HT-29 (cell line): ENCODE measurements at regions not wholly inside any gene's neighbourhood (a gene's known extent, or its start where the extent isn't known, plus 50 kb on each side); places are given as distances from the start of the nearest gene placed in this dataset.
A peak's percentile ranks its signal among the peaks of the same experiment; 100 is the strongest.
"Not testable (repeated sequence)": the region's sequence is repeated elsewhere in the genome, so short reads cannot be mapped to it uniquely, and the experiment has no call there.

ENCODE experiments used
- DNase-seq: peaks from one replicate; pipeline ENCODE4 v3.0.0-alpha.2; 2015; ENCODE audit warnings: low spot score

- DNase-seq: peak; percentile 15
Observed at GRCh38 chr1:83244832-83245231, 754.1 kb downstream of the TTLL7 start.

DNA sequence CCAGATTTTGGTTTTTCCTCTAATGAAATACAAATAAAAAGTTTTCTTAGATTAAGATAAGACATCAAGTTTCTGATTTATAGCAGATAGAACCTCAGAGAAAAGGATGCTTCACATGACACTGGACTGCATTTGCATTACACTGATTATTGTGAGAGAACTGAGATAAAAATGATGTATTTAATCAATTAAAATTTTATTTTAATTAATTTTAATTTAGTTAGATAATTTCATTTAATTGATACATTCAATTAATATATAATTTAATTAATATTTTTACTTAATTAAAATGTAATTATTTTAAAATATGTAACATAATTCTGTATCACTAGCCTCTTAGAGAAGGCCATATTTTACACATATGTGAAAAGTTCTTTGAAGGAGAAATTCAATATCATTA, 759.4 kb downstream of the TTLL7 start:
- not testable (repeated sequence) for DNase-seq

- DNase-seq: not testable (repeated sequence)
Observed at GRCh38 chr1:83238654-83239053, 760.3 kb downstream of the TTLL7 start.

- not testable (repeated sequence) for DNase-seq
Observed at GRCh38 chr1:83219788-83220187, 779.1 kb downstream of the TTLL7 start.

DNA sequence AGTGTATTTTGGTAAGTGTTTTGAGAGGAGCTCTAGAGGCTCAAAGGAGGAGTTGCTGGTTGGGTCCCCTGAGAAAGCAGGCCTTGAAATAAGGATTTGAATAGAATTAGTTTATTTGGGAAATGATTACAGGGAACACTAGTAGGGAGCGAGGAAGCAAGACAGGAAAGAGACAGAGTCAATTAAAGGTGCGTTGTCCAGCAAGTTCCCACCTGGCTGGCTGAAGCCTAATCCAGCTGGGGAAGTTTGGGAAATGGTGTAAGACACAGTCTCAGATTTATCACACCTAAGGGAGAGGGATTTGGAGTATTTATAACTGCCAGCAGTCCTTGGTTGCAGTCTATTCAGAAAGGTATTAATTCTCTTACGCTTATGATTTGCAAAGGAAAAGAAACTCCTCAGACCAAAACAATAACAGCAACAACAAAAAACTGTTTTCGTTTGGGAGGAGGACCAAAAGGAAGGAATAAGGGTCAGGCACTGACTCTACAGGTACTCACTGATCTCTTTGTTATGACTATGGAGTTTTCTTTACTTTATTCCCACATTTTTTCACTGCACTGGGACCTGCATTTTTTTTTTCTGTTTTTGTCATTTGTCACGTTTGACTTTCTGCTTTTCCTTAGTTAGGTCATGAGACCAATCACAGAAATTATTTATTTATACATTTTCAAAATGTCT, 780.8 kb downstream of the TTLL7 start:
- not testable (repeated sequence) for DNase-seq

GRCh38 chr1:83214317-83214716, 784.6 kb downstream of the TTLL7 start:
- DNase-seq: not testable (repeated sequence)

- DNase-seq: not testable (repeated sequence)
Observed at GRCh38 chr1:83213648-83214047, 785.3 kb downstream of the TTLL7 start.

DNA sequence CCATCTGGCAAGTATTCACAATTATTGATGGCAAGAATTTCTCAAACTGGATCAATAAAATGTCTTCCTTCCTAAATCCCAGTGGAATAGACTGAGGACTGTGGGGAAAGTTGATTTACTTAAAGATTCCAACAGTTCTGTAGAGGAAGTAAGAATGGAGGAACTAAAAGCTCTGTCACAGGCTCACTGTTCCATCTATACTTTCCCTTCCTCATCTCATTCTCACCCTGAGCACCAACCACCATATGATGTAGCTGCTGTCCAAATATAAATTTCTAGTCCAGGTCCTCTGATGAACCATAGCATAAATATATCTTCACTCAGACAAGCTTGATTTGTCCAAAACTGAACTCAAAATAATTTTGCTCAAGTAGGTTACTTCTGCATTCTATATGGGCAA, 786.9 kb downstream of the TTLL7 start:
- not testable (repeated sequence) for DNase-seq

DNA sequence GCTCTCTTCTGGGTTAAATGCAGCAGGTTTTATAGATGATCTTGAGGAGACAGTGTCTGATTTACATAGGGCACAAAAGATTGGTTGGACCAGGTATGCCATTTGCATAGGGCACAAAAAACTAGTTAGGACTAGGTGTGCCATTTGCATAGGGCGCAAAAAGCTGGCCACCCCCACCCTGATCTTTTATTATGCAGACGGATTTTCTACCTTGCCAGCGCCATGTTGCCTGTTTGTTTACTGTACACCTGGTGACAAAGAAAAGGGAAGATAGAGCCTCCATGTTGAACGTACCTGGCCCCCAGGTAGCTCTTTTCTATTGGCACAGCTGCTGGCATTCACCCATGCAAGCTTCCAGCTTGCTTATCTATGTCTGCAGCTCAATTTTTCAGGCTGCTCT, 790.4 kb downstream of the TTLL7 start:
- DNase-seq: not testable (repeated sequence)

DNA sequence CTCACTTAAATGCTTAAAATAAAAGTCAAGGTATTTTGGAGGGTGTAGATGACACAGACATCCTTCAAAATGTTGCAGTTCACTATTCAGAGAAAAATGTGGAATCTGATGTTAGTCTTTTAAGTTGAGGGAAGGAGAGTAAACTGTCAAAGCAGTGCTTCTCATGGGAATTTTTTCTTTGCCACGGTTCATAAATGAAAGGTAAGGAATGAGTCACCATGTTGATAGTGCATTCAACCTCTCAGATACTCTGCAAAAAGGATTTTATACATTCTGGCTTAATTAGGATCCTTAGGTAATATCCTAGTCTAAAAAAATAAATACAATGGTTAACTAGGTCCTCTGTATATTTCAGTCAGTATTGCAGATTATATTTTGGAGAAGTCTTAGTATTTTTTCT, 804.3 kb downstream of the TTLL7 start:
- not testable (repeated sequence) for DNase-seq

GRCh38 chr1:83182033-83182728, 816.8 kb downstream of the TTLL7 start:
- DNase-seq: peak; percentile 34

- DNase-seq: not testable (repeated sequence)
Observed at GRCh38 chr1:83180621-83181020, 818.3 kb downstream of the TTLL7 start.

- not testable (repeated sequence) for DNase-seq
Observed at GRCh38 chr1:83167634-83168033, 831.3 kb downstream of the TTLL7 start.

DNA sequence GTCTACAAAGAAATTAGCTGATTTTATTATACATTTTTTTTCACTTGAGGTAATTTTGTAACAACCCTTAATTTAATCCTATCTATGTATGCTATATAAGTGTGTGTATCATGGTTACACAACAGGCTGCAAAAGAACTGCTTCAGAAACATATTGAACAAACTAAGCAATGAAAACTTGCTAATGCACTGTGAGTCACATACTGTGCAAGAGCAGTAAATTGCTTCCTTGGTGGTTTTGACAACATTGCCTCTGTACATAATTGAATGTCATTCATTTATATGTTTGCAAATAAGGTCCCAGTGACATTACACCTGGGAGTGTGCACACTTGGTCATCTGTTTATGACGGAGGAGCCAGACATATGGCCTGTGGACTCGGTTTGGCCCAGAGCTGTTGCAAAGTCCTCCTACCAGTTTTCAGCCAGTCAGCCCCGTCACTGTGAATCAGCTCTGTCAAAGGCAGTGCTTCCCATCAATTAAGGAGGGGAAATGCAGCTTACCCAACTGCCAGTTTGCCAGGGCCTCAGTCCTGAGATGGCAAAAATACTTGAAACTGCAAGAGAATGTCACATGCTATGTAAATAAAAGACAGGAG, 835.0 kb downstream of the TTLL7 start:
- peak; percentile 30 for DNase-seq

DNA sequence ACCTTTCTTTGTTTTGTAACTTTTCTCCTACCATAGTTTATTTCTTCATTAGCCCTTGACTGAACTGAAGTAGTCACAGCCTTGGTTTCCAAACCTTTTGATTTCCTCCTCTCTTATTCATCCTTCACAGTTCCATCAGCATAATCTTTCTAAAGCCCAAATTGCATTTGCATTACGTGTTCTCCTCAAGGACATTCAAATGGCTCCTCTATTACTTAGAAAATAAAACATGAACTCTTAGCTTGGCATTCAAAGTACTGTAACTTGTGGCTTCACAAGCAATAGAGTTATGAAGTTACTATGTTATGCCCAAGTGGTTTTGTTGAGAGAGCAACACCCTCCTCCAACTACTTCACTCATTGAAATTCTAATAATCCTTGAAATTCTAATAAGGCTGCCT, 840.0 kb downstream of the TTLL7 start:
- DNase-seq: not testable (repeated sequence)

GRCh38 chr1:83154306-83154705, 844.6 kb downstream of the TTLL7 start:
- DNase-seq: not testable (repeated sequence)

GRCh38 chr1:83151167-83151898, 847.6 kb downstream of the TTLL7 start:
- peak; percentile 39 for DNase-seq

DNA sequence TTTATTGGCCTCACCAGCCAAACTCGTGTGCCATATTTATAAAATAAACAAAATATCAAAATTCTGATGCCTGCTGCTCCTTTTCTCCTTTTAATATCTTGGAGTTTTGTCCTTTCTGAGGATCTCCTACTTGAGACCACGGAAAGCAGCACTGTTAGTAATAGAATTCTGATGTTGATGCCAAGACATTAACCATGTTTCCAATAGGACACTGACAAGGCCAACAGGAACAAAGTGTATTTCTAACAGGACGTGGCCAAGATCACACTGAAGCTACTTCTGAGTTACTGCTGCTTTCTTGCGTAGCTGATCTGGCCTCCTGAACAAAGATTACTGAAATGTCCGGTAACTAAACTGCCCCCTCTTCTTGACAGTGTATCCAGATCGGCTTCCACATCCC, 848.5 kb downstream of the TTLL7 start:
- not testable (repeated sequence) for DNase-seq

GRCh38 chr1:83145820-83146219, 853.1 kb downstream of the TTLL7 start:
- DNase-seq: not testable (repeated sequence)

DNA sequence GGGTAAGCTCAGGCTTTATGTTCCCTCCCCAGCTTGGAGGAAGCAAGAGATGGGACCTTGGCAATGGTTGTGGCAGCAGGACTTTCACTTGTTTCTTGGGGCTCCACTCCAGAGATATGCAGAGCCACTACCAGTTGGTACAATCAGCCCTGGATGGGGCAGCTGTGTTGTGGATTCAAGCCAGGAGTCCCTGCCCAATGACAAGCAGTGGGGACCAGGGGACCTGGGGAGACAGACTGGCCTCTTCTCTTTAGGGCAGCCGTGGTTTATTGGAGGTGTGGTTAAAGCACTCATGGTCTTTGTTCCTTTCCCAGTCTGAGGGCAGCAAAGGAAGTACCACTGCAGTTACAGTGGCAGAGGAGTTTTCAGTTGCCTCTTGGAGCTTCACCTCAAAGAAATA, 856.1 kb downstream of the TTLL7 start:
- not testable (repeated sequence) for DNase-seq

DNA sequence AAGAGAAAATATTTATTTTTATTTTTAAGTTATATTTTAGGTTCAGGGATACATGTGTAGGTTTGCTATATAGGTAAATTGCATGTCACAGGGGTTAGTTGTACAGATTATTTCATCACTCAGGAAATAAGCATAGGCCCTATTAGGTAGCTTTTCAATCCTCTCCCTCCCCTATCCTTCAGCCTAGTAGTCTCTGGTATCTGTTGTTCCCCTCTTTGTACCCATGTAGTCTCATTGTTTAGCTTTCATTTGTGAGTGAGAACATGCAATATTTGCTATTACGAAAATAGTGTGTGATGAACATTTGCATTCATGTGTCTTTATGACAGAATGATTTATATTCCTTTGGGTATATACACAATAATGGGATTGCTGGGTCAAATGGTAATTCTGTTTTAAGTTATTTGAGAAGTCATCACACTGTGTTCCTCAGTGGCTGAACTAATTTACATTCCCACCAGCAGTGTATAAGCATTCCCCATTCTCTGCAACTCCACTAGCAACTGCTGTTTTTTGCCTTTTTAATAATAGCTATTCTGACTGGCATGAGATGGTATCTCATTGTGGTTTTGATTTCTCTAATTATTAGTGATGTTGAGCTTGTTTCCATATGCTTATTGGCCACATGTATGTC, 863.3 kb downstream of the TTLL7 start:
- not testable (repeated sequence) for DNase-seq
